ENCODE measurements at regions not wholly inside any gene's neighbourhood (a gene's known extent, or its start where the extent isn't known, plus 50 kb on each side); places are given as distances from the start of the nearest gene placed in this dataset.

GRCh38 chr5:118711727-118712126 is 276.6 kb downstream of the DTWD2 start:
- H3K4me3 ChIP-seq (ENCODE audit: control insufficient read depth in 2 of 3, extremely low read depth in 1 of 3, insufficient read depth in 2 of 3, low read depth in 1 of 3, low read length in 3 of 3): no peak overlapping the region
- no peaks in the 10 kb centered on the region for H3K27me3 ChIP-seq (ENCODE audit: control insufficient read depth, extremely low read depth, insufficient read depth, low read length)
- no peaks in the 10 kb centered on the region for H3K4me1 ChIP-seq (ENCODE audit: control insufficient read depth, extremely low read depth, insufficient read depth, low read length)
- no peak overlapping the region for H3K4me2 ChIP-seq (ENCODE audit: control insufficient read depth, extremely low read depth, insufficient read depth, low read depth, low read length)
- no peak overlapping the region for H2AFZ ChIP-seq (ENCODE audit: control insufficient read depth, low read length)
- no peak for DNase-seq (ENCODE audit: low read depth, low spot score)
- H4K20me1 ChIP-seq (ENCODE audit: control insufficient read depth, extremely low read depth, insufficient read depth, low read length): no peaks in the 10 kb centered on the region
- no peak overlapping the region for H3K27ac ChIP-seq (ENCODE audit: control insufficient read depth, insufficient read depth, low read length)
- H3K9me1 ChIP-seq (ENCODE audit: control insufficient read depth, extremely low read depth, insufficient read depth, low read length): no peaks in the 10 kb centered on the region
- no peaks in the 10 kb centered on the region for H3K79me2 ChIP-seq (ENCODE audit: control insufficient read depth, insufficient read depth, low read length)
- H3K9ac ChIP-seq (ENCODE audit: control insufficient read depth, extremely low read depth, insufficient read depth, low read length): no peak overlapping the region
- FAIRE-seq: no peak
- TF ChIP-seq CTCF (optimal IDR thresholded peaks at IDR 0.05 in 1 of 3, IDR thresholded peaks at IDR 0.05 in 1 of 3, conservative IDR thresholded peaks at IDR 0.05 in 1 of 3; ENCODE audit: extremely low read depth in 1 of 3, insufficient read depth in 2 of 3, low read length in 3 of 3) (no peak), EZH2 (IDR thresholded peaks at IDR 0.05; ENCODE audit: low read length) (no peak)
- dilution Hi-C loops (cut with MboI; ENCODE audit: extremely low pct_ligation_motif_present, low sequenced_read_pairs): no loop called here
- no peaks in the 10 kb centered on the region for H3K9me3 ChIP-seq (ENCODE audit: control insufficient read depth, low read depth, low read length)
- no peaks in the 10 kb centered on the region for H3K36me3 ChIP-seq (ENCODE audit: control insufficient read depth in 2 of 2, extremely low read depth in 1 of 2, insufficient read depth in 2 of 2, low read length in 2 of 2)

- Histone ChIP-seq H3K9me3 (ENCODE audit: control insufficient read depth, low read depth, low read length) (no peaks in the 10 kb centered on the region), H3K4me1 (ENCODE audit: control insufficient read depth, extremely low read depth, insufficient read depth, low read length) (no peaks in the 10 kb centered on the region), H3K27me3 (ENCODE audit: control insufficient read depth, extremely low read depth, insufficient read depth, low read length) (no peaks in the 10 kb centered on the region), H2AFZ (ENCODE audit: control insufficient read depth, low read length) (no peak overlapping the region), H3K36me3 (ENCODE audit: control insufficient read depth in 2 of 2, extremely low read depth in 1 of 2, insufficient read depth in 2 of 2, low read length in 2 of 2) (no peaks in the 10 kb centered on the region), H3K27ac (ENCODE audit: control insufficient read depth, insufficient read depth, low read length) (no peak overlapping the region), H3K79me2 (ENCODE audit: control insufficient read depth, insufficient read depth, low read length) (no peaks in the 10 kb centered on the region), H3K4me2 (ENCODE audit: control insufficient read depth, extremely low read depth, insufficient read depth, low read depth, low read length) (no peak overlapping the region), H3K9me1 (ENCODE audit: control insufficient read depth, extremely low read depth, insufficient read depth, low read length) (no peaks in the 10 kb centered on the region), H4K20me1 (ENCODE audit: control insufficient read depth, extremely low read depth, insufficient read depth, low read length) (no peaks in the 10 kb centered on the region), H3K9ac (ENCODE audit: control insufficient read depth, extremely low read depth, insufficient read depth, low read length) (no peak overlapping the region), H3K4me3 (ENCODE audit: control insufficient read depth in 2 of 3, extremely low read depth in 1 of 3, insufficient read depth in 2 of 3, low read depth in 1 of 3, low read length in 3 of 3) (no peak overlapping the region)
- dilution Hi-C loops (cut with MboI; ENCODE audit: extremely low pct_ligation_motif_present, low sequenced_read_pairs): no loop called here
- no peak for TF ChIP-seq EZH2 (IDR thresholded peaks at IDR 0.05; ENCODE audit: low read length)
- TF ChIP-seq CTCF (optimal IDR thresholded peaks at IDR 0.05 in 1 of 3, IDR thresholded peaks at IDR 0.05 in 1 of 3, conservative IDR thresholded peaks at IDR 0.05 in 1 of 3; ENCODE audit: extremely low read depth in 1 of 3, insufficient read depth in 2 of 3, low read length in 3 of 3): no peak
- DNase-seq (ENCODE audit: low read depth, low spot score): no peak
- FAIRE-seq: no peak
Measured at GRCh38 chr5:118705959-118706667, 282.2 kb downstream of the DTWD2 start.

All from keratinocyte (primary cell).